ENCODE measurements at regions not wholly inside any gene's neighbourhood (a gene's known extent, or its start where the extent isn't known, plus 50 kb on each side); places are given as distances from the start of the nearest gene placed in this dataset.
A peak's percentile ranks its signal among the peaks of the same experiment; 100 is the strongest.

GRCh38 chr12:107491856-107492255 is 193.7 kb upstream of the PWP1 start:
- peaks cover 7 to 24% of the 10 kb centered on the region in 2 experiments for H3K4me1 ChIP-seq (ENCODE audit: control insufficient read depth in 1 of 2, extremely low read depth in 1 of 2, insufficient read depth in 2 of 2, low read length in 2 of 2)
- no peaks in the 10 kb centered on the region for H3K27me3 Mint-ChIP-seq
- H3K27ac ChIP-seq (ENCODE audit: low read length), result no peak overlapping the region
- DNase-seq, result no peak
- peaks cover 0 to 7% of the 10 kb centered on the region in 2 experiments for H3K27me3 ChIP-seq (replicated peaks in 1 of 2; ENCODE audit: control insufficient read depth in 2 of 2, extremely low read depth in 1 of 2, insufficient read depth in 2 of 2, low read length in 1 of 2)
- peaks cover 47 to 71% (median 50%) of the 10 kb centered on the region in 3 donors for H3K4me1 Mint-ChIP-seq
- no peak overlapping the region for H3K4me3 ChIP-seq (ENCODE audit: control insufficient read depth in 1 of 2, extremely low read depth in 1 of 2, low read length in 1 of 2)
- H3K36me3 ChIP-seq (ENCODE audit: control insufficient read depth in 2 of 2, extremely low read depth in 1 of 2, insufficient read depth in 1 of 2, low read length in 1 of 2), result peaks cover 0 to 2% of the 10 kb centered on the region in 2 donors
- H3K9me3 Mint-ChIP-seq, result peaks cover 0 to under 1% (median 0%) of the 10 kb centered on the region in 3 donors
- peak overlapping the region in 1 of 3 donors; percentile 41 for H3K4me3 Mint-ChIP-seq
- WGBS (ENCODE audit: insufficient coverage), result 83% methylated on average over 5 of the region's 9 CpGs
- peaks cover 1% of the 10 kb centered on the region for H3K36me3 Mint-ChIP-seq
- no peak for ATAC-seq (replicated peaks in 1 of 4)
- no peak overlapping the region for H3K27ac Mint-ChIP-seq
- CTCF ChIA-PET, result no interaction called here
- no peaks in the 10 kb centered on the region for H3K9me3 ChIP-seq
- POLR2A ChIA-PET, result interaction anchor here in 1 of 2 donors (0.7 kb wide), 1 partner anchor 627 kb away, joined by 5 read pairs; no protein-coding TSS in a partner anchor

GRCh38 chr12:107492393-107493134 is 193.0 kb upstream of the PWP1 start:
- peaks cover 0 to 6% (median 0%) of the 10 kb centered on the region in 3 donors for H3K9me3 Mint-ChIP-seq
- no peaks in the 10 kb centered on the region for H3K27me3 Mint-ChIP-seq
- peak in 2 of 4 experiments; percentile 58 for ATAC-seq (replicated peaks in 1 of 4)
- H3K4me3 ChIP-seq (ENCODE audit: control insufficient read depth in 1 of 2, extremely low read depth in 1 of 2, low read length in 1 of 2), result peak overlapping the region in 1 of 2 donors; percentile 19
- H3K4me1 Mint-ChIP-seq, result peaks cover 40 to 66% (median 43%) of the 10 kb centered on the region in 3 donors
- H3K27ac ChIP-seq (ENCODE audit: low read length), result no peak overlapping the region
- H3K27ac Mint-ChIP-seq, result peak overlapping the region; percentile 85 to 89
- DNase-seq, result no peak
- H3K4me1 ChIP-seq (ENCODE audit: control insufficient read depth in 1 of 2, extremely low read depth in 1 of 2, insufficient read depth in 2 of 2, low read length in 2 of 2), result peaks cover 7 to 21% of the 10 kb centered on the region in 2 experiments
- H3K27me3 ChIP-seq (replicated peaks in 1 of 2; ENCODE audit: control insufficient read depth in 2 of 2, extremely low read depth in 1 of 2, insufficient read depth in 2 of 2, low read length in 1 of 2), result peaks cover 0 to 7% of the 10 kb centered on the region in 2 experiments
- 100% methylated on average over 2 of the region's 6 CpGs for WGBS (ENCODE audit: insufficient coverage)
- peaks cover 0 to 2% of the 10 kb centered on the region in 2 donors for H3K36me3 ChIP-seq (ENCODE audit: control insufficient read depth in 2 of 2, extremely low read depth in 1 of 2, insufficient read depth in 1 of 2, low read length in 1 of 2)
- no peaks in the 10 kb centered on the region for H3K9me3 ChIP-seq
- ChIA-PET POLR2A (interaction anchor here in 1 of 2 donors (0.7 kb wide), 1 partner anchor 628 kb away, joined by 5 read pairs; no protein-coding TSS in a partner anchor), CTCF (interaction anchor here in 1 of 2 donors (0.7 kb wide), 1 partner anchor 16 kb away, joined by 4 read pairs; no protein-coding TSS in a partner anchor)
- H3K36me3 Mint-ChIP-seq, result peaks cover 7% of the 10 kb centered on the region
- H3K4me3 Mint-ChIP-seq, result peak overlapping the region; percentile 4 to 68 (median 25)

DNA sequence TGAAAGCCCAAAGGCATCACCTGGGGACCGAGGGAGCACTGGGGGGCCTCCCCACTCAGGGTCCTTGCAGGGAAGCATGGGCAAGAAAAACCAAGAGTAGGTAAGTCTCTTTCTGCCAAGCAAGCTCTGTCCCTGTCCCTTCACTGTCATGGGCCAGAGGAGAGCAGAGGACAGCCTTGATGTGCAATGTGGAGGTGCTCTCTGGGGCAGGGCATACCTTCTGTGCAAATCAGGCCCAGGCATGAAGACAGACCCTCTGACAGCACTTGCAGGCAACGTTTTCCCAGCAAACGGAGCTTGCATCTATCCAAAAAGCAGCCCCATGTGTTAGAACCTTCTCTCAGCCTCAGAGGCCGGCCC is 192.5 kb upstream of the PWP1 start:
- ChIA-PET POLR2A (interaction anchor here in 1 of 2 donors (0.6 kb wide), 1 partner anchor 69 kb away, joined by 4 read pairs; no protein-coding TSS in a partner anchor), CTCF (interaction anchor here in 1 of 2 donors (0.7 kb wide), 1 partner anchor 17 kb away, joined by 4 read pairs; no protein-coding TSS in a partner anchor)
- Mint-ChIP-seq H3K27me3 (no peaks in the 10 kb centered on the region), H3K4me1 (peaks cover 35 to 61% (median 38%) of the 10 kb centered on the region in 3 donors), H3K9me3 (peaks cover 0 to 6% (median 0%) of the 10 kb centered on the region in 3 donors), H3K27ac (peak overlapping the region; percentile 85 to 89), H3K4me3 (peak overlapping the region in 1 of 3 donors; percentile 68), H3K36me3 (peaks cover 11% of the 10 kb centered on the region)
- no peak overlapping the region for H3K27ac ChIP-seq (ENCODE audit: low read length)
- no peaks in the 10 kb centered on the region for H3K9me3 ChIP-seq
- WGBS (ENCODE audit: insufficient coverage), result 61% methylated on average over 4 of the region's 4 CpGs
- peak overlapping the region in 1 of 2 donors; percentile 19 for H3K4me3 ChIP-seq (ENCODE audit: control insufficient read depth in 1 of 2, extremely low read depth in 1 of 2, low read length in 1 of 2)
- DNase-seq, result no peak
- H3K27me3 ChIP-seq (replicated peaks in 1 of 2; ENCODE audit: control insufficient read depth in 2 of 2, extremely low read depth in 1 of 2, insufficient read depth in 2 of 2, low read length in 1 of 2), result peaks cover 0 to 7% of the 10 kb centered on the region in 2 experiments
- peaks cover 7 to 21% of the 10 kb centered on the region in 2 experiments for H3K4me1 ChIP-seq (ENCODE audit: control insufficient read depth in 1 of 2, extremely low read depth in 1 of 2, insufficient read depth in 2 of 2, low read length in 2 of 2)
- ATAC-seq (replicated peaks in 1 of 4), result peak in 2 of 4 experiments; percentile 19 to 30
- H3K36me3 ChIP-seq (ENCODE audit: control insufficient read depth in 2 of 2, extremely low read depth in 1 of 2, insufficient read depth in 1 of 2, low read length in 1 of 2), result peaks cover 0 to 2% of the 10 kb centered on the region in 2 donors

DNA sequence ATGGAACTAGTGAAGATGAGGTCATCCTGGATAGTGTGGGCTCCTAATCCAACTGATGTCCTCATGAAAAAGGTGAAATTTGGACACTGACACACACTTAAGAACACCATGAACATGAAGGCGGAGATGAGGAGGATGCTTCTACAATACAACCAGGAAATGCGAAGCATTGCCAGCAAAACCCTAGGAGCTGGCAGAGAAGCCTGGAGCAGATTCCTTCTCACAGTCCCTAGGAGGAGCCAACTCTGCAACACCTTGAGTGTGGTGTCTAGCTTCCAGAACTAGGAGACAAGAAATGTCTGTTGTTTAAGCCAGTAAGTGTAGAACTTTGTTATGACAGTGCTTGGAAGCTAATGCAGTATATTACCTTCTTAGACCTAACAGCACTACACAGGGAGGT is 191.9 kb upstream of the PWP1 start:
- CTCF ChIA-PET, result no interaction called here
- peaks cover 32 to 55% (median 35%) of the 10 kb centered on the region in 3 donors for H3K4me1 Mint-ChIP-seq
- H3K27ac Mint-ChIP-seq, result no peak overlapping the region
- H3K36me3 Mint-ChIP-seq, result peaks cover 12% of the 10 kb centered on the region
- Histone ChIP-seq H3K4me1 (ENCODE audit: control insufficient read depth in 1 of 2, extremely low read depth in 1 of 2, insufficient read depth in 2 of 2, low read length in 2 of 2) (peaks cover 7 to 21% of the 10 kb centered on the region in 2 experiments), H3K9me3 (no peaks in the 10 kb centered on the region), H3K27me3 (replicated peaks in 1 of 2; ENCODE audit: control insufficient read depth in 2 of 2, extremely low read depth in 1 of 2, insufficient read depth in 2 of 2, low read length in 1 of 2) (peaks cover 0 to 7% of the 10 kb centered on the region in 2 experiments), H3K36me3 (ENCODE audit: control insufficient read depth in 2 of 2, extremely low read depth in 1 of 2, insufficient read depth in 1 of 2, low read length in 1 of 2) (peaks cover 0 to 2% of the 10 kb centered on the region in 2 donors), H3K4me3 (ENCODE audit: control insufficient read depth in 1 of 2, extremely low read depth in 1 of 2, low read length in 1 of 2) (no peak overlapping the region), H3K27ac (ENCODE audit: low read length) (no peak overlapping the region)
- H3K27me3 Mint-ChIP-seq, result no peaks in the 10 kb centered on the region
- POLR2A ChIA-PET, result interaction anchor here in 1 of 2 donors (0.6 kb wide), 1 partner anchor 68 kb away, joined by 4 read pairs; no protein-coding TSS in a partner anchor
- H3K4me3 Mint-ChIP-seq, result no peak overlapping the region
- no peak for ATAC-seq (replicated peaks in 1 of 4)
- no peak for DNase-seq
- no CpG with 5 or more reads among the region's 2 CpGs for whole genome bisulfite sequencing (ENCODE audit: insufficient coverage)
- peaks cover 0 to 6% (median 0%) of the 10 kb centered on the region in 3 donors for H3K9me3 Mint-ChIP-seq

GRCh38 chr12:107494331-107494730 is 191.3 kb upstream of the PWP1 start:
- 90% methylated on average over 4 of the region's 5 CpGs for WGBS (ENCODE audit: insufficient coverage)
- H3K9me3 ChIP-seq, result no peaks in the 10 kb centered on the region
- H3K27me3 ChIP-seq (replicated peaks in 1 of 2; ENCODE audit: control insufficient read depth in 2 of 2, extremely low read depth in 1 of 2, insufficient read depth in 2 of 2, low read length in 1 of 2), result peaks cover 0 to 7% of the 10 kb centered on the region in 2 experiments
- ChIA-PET POLR2A (no interaction called here), CTCF (no interaction called here)
- DNase-seq (no peak), ATAC-seq (replicated peaks in 1 of 4) (no peak)
- Mint-ChIP-seq H3K4me3 (no peak overlapping the region), H3K27ac (no peak overlapping the region), H3K27me3 (no peaks in the 10 kb centered on the region), H3K4me1 (peaks cover 28 to 51% (median 34%) of the 10 kb centered on the region in 3 donors), H3K9me3 (peaks cover 0 to 6% (median 0%) of the 10 kb centered on the region in 3 donors), H3K36me3 (peaks cover 12% of the 10 kb centered on the region)
- H3K27ac ChIP-seq (ENCODE audit: low read length), result no peak overlapping the region
- H3K4me1 ChIP-seq (ENCODE audit: control insufficient read depth in 1 of 2, extremely low read depth in 1 of 2, insufficient read depth in 2 of 2, low read length in 2 of 2), result peaks cover 7 to 21% of the 10 kb centered on the region in 2 experiments
- peaks cover 0 to 2% of the 10 kb centered on the region in 2 donors for H3K36me3 ChIP-seq (ENCODE audit: control insufficient read depth in 2 of 2, extremely low read depth in 1 of 2, insufficient read depth in 1 of 2, low read length in 1 of 2)
- no peak overlapping the region for H3K4me3 ChIP-seq (ENCODE audit: control insufficient read depth in 1 of 2, extremely low read depth in 1 of 2, low read length in 1 of 2)

- WGBS (ENCODE audit: insufficient coverage), result no CpG with 5 or more reads among the region's 2 CpGs
- ATAC-seq (replicated peaks in 1 of 4) (no peak), DNase-seq (no peak)
- Histone ChIP-seq H3K4me3 (ENCODE audit: control insufficient read depth in 1 of 2, extremely low read depth in 1 of 2, low read length in 1 of 2) (no peak overlapping the region), H3K27ac (ENCODE audit: low read length) (no peak overlapping the region), H3K27me3 (replicated peaks in 1 of 2; ENCODE audit: control insufficient read depth in 2 of 2, extremely low read depth in 1 of 2, insufficient read depth in 2 of 2, low read length in 1 of 2) (peaks cover 0 to 7% of the 10 kb centered on the region in 2 experiments), H3K4me1 (ENCODE audit: control insufficient read depth in 1 of 2, extremely low read depth in 1 of 2, insufficient read depth in 2 of 2, low read length in 2 of 2) (peaks cover 7 to 21% of the 10 kb centered on the region in 2 experiments), H3K36me3 (ENCODE audit: control insufficient read depth in 2 of 2, extremely low read depth in 1 of 2, insufficient read depth in 1 of 2, low read length in 1 of 2) (peaks cover 0 to 2% of the 10 kb centered on the region in 2 donors), H3K9me3 (no peaks in the 10 kb centered on the region)
- ChIA-PET CTCF (no interaction called here), POLR2A (no interaction called here)
- peaks cover 0 to 6% (median 0%) of the 10 kb centered on the region in 3 donors for H3K9me3 Mint-ChIP-seq
- H3K27me3 Mint-ChIP-seq, result no peaks in the 10 kb centered on the region
- peaks cover 25 to 45% (median 29%) of the 10 kb centered on the region in 3 donors for H3K4me1 Mint-ChIP-seq
- H3K4me3 Mint-ChIP-seq, result no peak overlapping the region
- H3K36me3 Mint-ChIP-seq, result peaks cover 12% of the 10 kb centered on the region
- no peak overlapping the region for H3K27ac Mint-ChIP-seq
These were observed 190.0 kb upstream of the PWP1 start for GRCh38 chr12:107495604-107496003.

Measured in T-cell (primary cell).